ENCODE measurements at regions not wholly inside any gene's neighbourhood (a gene's known extent, or its start where the extent isn't known, plus 50 kb on each side); places are given as distances from the start of the nearest gene placed in this dataset.
"Not testable (repeated sequence)": the region's sequence is repeated elsewhere in the genome, so short reads cannot be mapped to it uniquely, and the experiment has no call there.

- H3K36me3 ChIP-seq (ENCODE audit: insufficient read depth, low read length): no peaks in the 10 kb centered on the region
- H3K9me3 ChIP-seq (ENCODE audit: low read length): no peaks in the 10 kb centered on the region
- H3K4me1 ChIP-seq (ENCODE audit: insufficient read depth, low read length): peaks cover 14% of the 10 kb centered on the region
- H3K4me3 ChIP-seq (ENCODE audit: low read depth in 1 of 2, low read length in 2 of 2): no peak overlapping the region
- H3K27ac ChIP-seq (ENCODE audit: low read depth, low read length): no peak overlapping the region
- H3K9ac ChIP-seq (ENCODE audit: low read length): no peak overlapping the region
- H3K27me3 ChIP-seq (ENCODE audit: control insufficient read depth in 1 of 2, insufficient read depth in 2 of 2, low read length in 2 of 2): no peaks in the 10 kb centered on the region
Observed at GRCh38 chr10:78599122-78599853, 469.5 kb upstream of the ZMIZ1 start.

GRCh38 chr10:78600121-78600665 lies 468.6 kb upstream of the ZMIZ1 start:
- H3K36me3 ChIP-seq (ENCODE audit: insufficient read depth, low read length): no peaks in the 10 kb centered on the region
- no peak overlapping the region for H3K9ac ChIP-seq (ENCODE audit: low read length)
- H3K27me3 ChIP-seq (ENCODE audit: control insufficient read depth in 1 of 2, insufficient read depth in 2 of 2, low read length in 2 of 2): no peaks in the 10 kb centered on the region
- H3K27ac ChIP-seq (ENCODE audit: low read depth, low read length): no peak overlapping the region
- peaks cover 14% of the 10 kb centered on the region for H3K4me1 ChIP-seq (ENCODE audit: insufficient read depth, low read length)
- H3K9me3 ChIP-seq (ENCODE audit: low read length): no peaks in the 10 kb centered on the region
- no peak overlapping the region for H3K4me3 ChIP-seq (ENCODE audit: low read depth in 1 of 2, low read length in 2 of 2)

GRCh38 chr10:78600740-78601139 lies 468.0 kb upstream of the ZMIZ1 start:
- Histone ChIP-seq H3K4me3 (ENCODE audit: low read depth in 1 of 2, low read length in 2 of 2) (no peak overlapping the region), H3K36me3 (ENCODE audit: insufficient read depth, low read length) (no peaks in the 10 kb centered on the region), H3K27ac (ENCODE audit: low read depth, low read length) (no peak overlapping the region)

GRCh38 chr10:78602201-78602932 lies 466.4 kb upstream of the ZMIZ1 start:
- Histone ChIP-seq H3K4me1 (ENCODE audit: insufficient read depth, low read length) (peaks cover 11% of the 10 kb centered on the region), H3K27ac (ENCODE audit: low read depth, low read length) (no peak overlapping the region), H3K4me3 (ENCODE audit: low read depth in 1 of 2, low read length in 2 of 2) (no peak overlapping the region), H3K36me3 (ENCODE audit: insufficient read depth, low read length) (no peaks in the 10 kb centered on the region), H3K9ac (ENCODE audit: low read length) (no peak overlapping the region), H3K9me3 (ENCODE audit: low read length) (no peaks in the 10 kb centered on the region), H3K27me3 (ENCODE audit: control insufficient read depth in 1 of 2, insufficient read depth in 2 of 2, low read length in 2 of 2) (no peaks in the 10 kb centered on the region)

More at GRCh38 chr10:78600740-78601139, 468.0 kb upstream of the ZMIZ1 start:
- H3K4me1 ChIP-seq (ENCODE audit: insufficient read depth, low read length): peaks cover 14% of the 10 kb centered on the region
- no peaks in the 10 kb centered on the region for H3K9me3 ChIP-seq (ENCODE audit: low read length)
- no peaks in the 10 kb centered on the region for H3K27me3 ChIP-seq (ENCODE audit: control insufficient read depth in 1 of 2, insufficient read depth in 2 of 2, low read length in 2 of 2)
- H3K9ac ChIP-seq (ENCODE audit: low read length): no peak overlapping the region

- H3K4me3 ChIP-seq (ENCODE audit: low read depth in 1 of 2, low read length in 2 of 2): no peak overlapping the region
- no peaks in the 10 kb centered on the region for H3K36me3 ChIP-seq (ENCODE audit: insufficient read depth, low read length)
- no peaks in the 10 kb centered on the region for H3K9me3 ChIP-seq (ENCODE audit: low read length)
- no peak overlapping the region for H3K27ac ChIP-seq (ENCODE audit: low read depth, low read length)
- no peaks in the 10 kb centered on the region for H3K27me3 ChIP-seq (ENCODE audit: control insufficient read depth in 1 of 2, insufficient read depth in 2 of 2, low read length in 2 of 2)
- no peak overlapping the region for H3K9ac ChIP-seq (ENCODE audit: low read length)
- no peaks in the 10 kb centered on the region for H3K4me1 ChIP-seq (ENCODE audit: insufficient read depth, low read length)
Observed at GRCh38 chr10:78604286-78604685, 464.5 kb upstream of the ZMIZ1 start.

- no peaks in the 10 kb centered on the region for H3K4me1 ChIP-seq (ENCODE audit: insufficient read depth, low read length)
- no peaks in the 10 kb centered on the region for H3K27me3 ChIP-seq (ENCODE audit: control insufficient read depth in 1 of 2, insufficient read depth in 2 of 2, low read length in 2 of 2)
- H3K9ac ChIP-seq (ENCODE audit: low read length): no peak overlapping the region
- H3K36me3 ChIP-seq (ENCODE audit: insufficient read depth, low read length): no peaks in the 10 kb centered on the region
- no peak overlapping the region for H3K4me3 ChIP-seq (ENCODE audit: low read depth in 1 of 2, low read length in 2 of 2)
- H3K9me3 ChIP-seq (ENCODE audit: low read length): no peaks in the 10 kb centered on the region
- no peak overlapping the region for H3K27ac ChIP-seq (ENCODE audit: low read depth, low read length)
Observed at GRCh38 chr10:78604721-78605120, 464.0 kb upstream of the ZMIZ1 start.

GRCh38 chr10:78605800-78606350 lies 462.9 kb upstream of the ZMIZ1 start:
- H3K9ac ChIP-seq (ENCODE audit: low read length): no peak overlapping the region
- no peaks in the 10 kb centered on the region for H3K4me1 ChIP-seq (ENCODE audit: insufficient read depth, low read length)
- no peaks in the 10 kb centered on the region for H3K27me3 ChIP-seq (ENCODE audit: control insufficient read depth in 1 of 2, insufficient read depth in 2 of 2, low read length in 2 of 2)
- no peak overlapping the region for H3K4me3 ChIP-seq (ENCODE audit: low read depth in 1 of 2, low read length in 2 of 2)
- no peaks in the 10 kb centered on the region for H3K36me3 ChIP-seq (ENCODE audit: insufficient read depth, low read length)
- no peak overlapping the region for H3K27ac ChIP-seq (ENCODE audit: low read depth, low read length)
- H3K9me3 ChIP-seq (ENCODE audit: low read length): no peaks in the 10 kb centered on the region

- H3K36me3 ChIP-seq (ENCODE audit: insufficient read depth, low read length); H3K4me3 ChIP-seq (ENCODE audit: low read depth in 1 of 2, low read length in 2 of 2); H3K27me3 ChIP-seq (ENCODE audit: control insufficient read depth in 1 of 2, insufficient read depth in 2 of 2, low read length in 2 of 2); H3K27ac ChIP-seq (ENCODE audit: low read depth, low read length); H3K4me1 ChIP-seq (ENCODE audit: insufficient read depth, low read length); H3K9ac ChIP-seq (ENCODE audit: low read length); H3K9me3 ChIP-seq (ENCODE audit: low read length): not testable (repeated sequence)
Observed at GRCh38 chr10:78606766-78607165, 462.0 kb upstream of the ZMIZ1 start.

- no peaks in the 10 kb centered on the region for H3K27me3 ChIP-seq (ENCODE audit: control insufficient read depth in 1 of 2, insufficient read depth in 2 of 2, low read length in 2 of 2)
- H3K4me3 ChIP-seq (ENCODE audit: low read depth in 1 of 2, low read length in 2 of 2): no peak overlapping the region
- H3K4me1 ChIP-seq (ENCODE audit: insufficient read depth, low read length): no peaks in the 10 kb centered on the region
- no peaks in the 10 kb centered on the region for H3K36me3 ChIP-seq (ENCODE audit: insufficient read depth, low read length)
- no peak overlapping the region for H3K9ac ChIP-seq (ENCODE audit: low read length)
- no peaks in the 10 kb centered on the region for H3K9me3 ChIP-seq (ENCODE audit: low read length)
- H3K27ac ChIP-seq (ENCODE audit: low read depth, low read length): no peak overlapping the region
Observed at GRCh38 chr10:78609976-78610375, 458.8 kb upstream of the ZMIZ1 start.

- H3K4me3 ChIP-seq (ENCODE audit: low read depth in 1 of 2, low read length in 2 of 2): no peak overlapping the region
- H3K27ac ChIP-seq (ENCODE audit: low read depth, low read length): no peak overlapping the region
- no peaks in the 10 kb centered on the region for H3K9me3 ChIP-seq (ENCODE audit: low read length)
- no peaks in the 10 kb centered on the region for H3K27me3 ChIP-seq (ENCODE audit: control insufficient read depth in 1 of 2, insufficient read depth in 2 of 2, low read length in 2 of 2)
- no peaks in the 10 kb centered on the region for H3K36me3 ChIP-seq (ENCODE audit: insufficient read depth, low read length)
- no peak overlapping the region for H3K9ac ChIP-seq (ENCODE audit: low read length)
- H3K4me1 ChIP-seq (ENCODE audit: insufficient read depth, low read length): no peaks in the 10 kb centered on the region
Observed at GRCh38 chr10:78613132-78613531, 455.6 kb upstream of the ZMIZ1 start.

GRCh38 chr10:78614267-78614666 lies 454.5 kb upstream of the ZMIZ1 start:
- Histone ChIP-seq H3K27me3 (ENCODE audit: control insufficient read depth in 1 of 2, insufficient read depth in 2 of 2, low read length in 2 of 2) (no peaks in the 10 kb centered on the region), H3K4me1 (ENCODE audit: insufficient read depth, low read length) (peaks cover 1% of the 10 kb centered on the region), H3K9me3 (ENCODE audit: low read length) (no peaks in the 10 kb centered on the region), H3K4me3 (ENCODE audit: low read depth in 1 of 2, low read length in 2 of 2) (no peak overlapping the region), H3K9ac (ENCODE audit: low read length) (no peak overlapping the region), H3K36me3 (ENCODE audit: insufficient read depth, low read length) (no peaks in the 10 kb centered on the region), H3K27ac (ENCODE audit: low read depth, low read length) (no peak overlapping the region)
